CD4-positive, alpha-beta T cell (primary cell): ENCODE measurements at regions not wholly inside any gene's neighbourhood (a gene's known extent, or its start where the extent isn't known, plus 50 kb on each side); places are given as distances from the start of the nearest gene placed in this dataset.

ENCODE experiments used
- ATAC-seq: fragments of 200-7000 bp; cut with Tn5 transposase; one replicate; pipeline ENCODE4 v1.10.0; 2022; ENCODE audit warnings: mild to moderate bottlenecking; ENCODE audit not compliant: poor library complexity
- CTCF ChIA-PET: fragments of 350-600 bp; sonication (Branson Sonifier 250); formaldehyde crosslinking; loops from one replicate; lab custom pipeline; 2021; ENCODE audit warnings: antibody characterized with exemption, inconsistent platforms; lab: Charles Lee
- POLR2A ChIA-PET: fragments of 350-600 bp; sonication (Branson Sonifier 250); formaldehyde crosslinking; loops from one replicate; lab custom pipeline; 2021; ENCODE audit warnings: antibody characterized with exemption, inconsistent platforms; lab: Charles Lee
- DNase-seq, 14 experiments: peaks; one replicate each; pipeline ENCODE4 v3.0.0-alpha.2; 2013 to 2020; ENCODE audit warnings: mixed read lengths in 2 of 14
- H3K27ac ChIP-seq, 2 donors: one replicate each; pipeline versions ENCODE4 v1.5.1 to v1.7.0; 2013; ENCODE audit warnings: low read length in 2 of 2, low read depth in 1 of 2, mild to moderate bottlenecking in 1 of 2
- H3K27me3 ChIP-seq, 2 experiments: 1 replicate in 1 of 2; 2 replicates in 1 of 2; pipeline versions ENCODE4 v1.6.1 to v1.7.0; 2013; ENCODE audit warnings: low read length in 2 of 2, control low read depth in 1 of 2, mild to moderate bottlenecking in 1 of 2, moderate library complexity in 1 of 2; ENCODE audit not compliant: insufficient read depth in 2 of 2, control insufficient read depth in 1 of 2
- H3K36me3 ChIP-seq: one replicate; pipeline ENCODE4 v1.6.1; 2013; ENCODE audit warnings: low read length, control low read depth; ENCODE audit not compliant: insufficient read depth
- H3K4me1 ChIP-seq: one replicate; pipeline ENCODE4 v1.6.1; 2013; ENCODE audit warnings: low read length, control low read depth; ENCODE audit not compliant: insufficient read depth
- H3K4me3 ChIP-seq: one replicate; pipeline ENCODE4 v1.5.1; 2013; ENCODE audit warnings: mild to moderate bottlenecking, low read length, moderate library complexity
- H3K9me3 ChIP-seq, 2 experiments: 1 replicate in 1 of 2; 2 replicates in 1 of 2; pipeline versions ENCODE4 v1.6.1 to v1.7.0; 2013; ENCODE audit warnings: low read length in 2 of 2, mild to moderate bottlenecking in 2 of 2, control low read depth in 1 of 2, moderate library complexity in 1 of 2; ENCODE audit not compliant: control insufficient read depth in 1 of 2, insufficient read depth in 1 of 2
- H3K27ac Mint-ChIP-seq: one replicate; pipeline ENCODE4 v1.8.0; 2020; ENCODE audit warnings: mixed read lengths
- H3K27me3 Mint-ChIP-seq: one replicate; pipeline ENCODE4 v1.8.0; 2021; ENCODE audit warnings: mixed read lengths
- H3K36me3 Mint-ChIP-seq: one replicate; pipeline ENCODE4 v1.8.0; 2021; ENCODE audit warnings: low read depth, mixed read lengths
- H3K4me1 Mint-ChIP-seq: one replicate; pipeline ENCODE4 v1.8.0; 2021; ENCODE audit warnings: low read depth, mixed read lengths
- H3K4me3 Mint-ChIP-seq: one replicate; pipeline ENCODE4 v1.8.0; 2020; ENCODE audit warnings: mild to moderate bottlenecking, mixed read lengths
- H3K9me3 Mint-ChIP-seq: one replicate; pipeline ENCODE4 v1.8.0; 2020; ENCODE audit warnings: mixed read lengths
- CTCF ChIP-seq: fragments of 200-600 bp; IDR thresholded peaks from one replicate; pipeline ENCODE4 v1.8.0; 2022; ENCODE audit warnings: antibody characterized with exemption, mild to moderate bottlenecking
- intact Hi-C, 2 experiments: fragments of 100-400 bp; cut with DNase I in 1 of 2; cut with micrococcal nuclease in 1 of 2; formaldehyde crosslinking; loops; one replicate each; pipeline versions ENCODE4 v1.15.1 to v1.9.0; 2023 to 2025; cut with DNase I, micrococcal nuclease

GRCh38 chr21:24055696-24056095, 1551.6 kb downstream of the MRPL39 start:
- no peaks in the 10 kb centered on the region for H3K4me1 Mint-ChIP-seq
- no peaks in the 10 kb centered on the region for H3K27me3 Mint-ChIP-seq
- Histone ChIP-seq H3K36me3 (no peaks in the 10 kb centered on the region), H3K27me3 (no peaks in the 10 kb centered on the region), H3K27ac (no peak overlapping the region), H3K4me3 (no peak overlapping the region), H3K4me1 (no peaks in the 10 kb centered on the region), H3K9me3 (peaks cover 0 to 4% of the 10 kb centered on the region in 2 experiments)
- POLR2A ChIA-PET, result no interaction called here
- intact Hi-C loops, result no loop called here
- CTCF ChIA-PET, result no interaction called here
- DNase-seq, result no peak
- H3K9me3 Mint-ChIP-seq, result no peaks in the 10 kb centered on the region
- H3K27ac Mint-ChIP-seq, result no peak overlapping the region
- H3K4me3 Mint-ChIP-seq, result no peak overlapping the region
- no peak for TF ChIP-seq CTCF
- no peaks in the 10 kb centered on the region for H3K36me3 Mint-ChIP-seq
- ATAC-seq, result no peak

GRCh38 chr21:24050231-24050630, 1557.0 kb downstream of the MRPL39 start:
- H3K9me3 Mint-ChIP-seq, result no peaks in the 10 kb centered on the region
- TF ChIP-seq CTCF, result no peak
- H3K4me3 ChIP-seq, result no peak overlapping the region
- no peak overlapping the region for H3K27ac Mint-ChIP-seq
- H3K27me3 ChIP-seq, result no peaks in the 10 kb centered on the region
- peaks cover 4% of the 10 kb centered on the region for H3K4me1 ChIP-seq
- DNase-seq, result no peak
- no peaks in the 10 kb centered on the region for H3K9me3 ChIP-seq
- H3K36me3 Mint-ChIP-seq, result no peaks in the 10 kb centered on the region
- POLR2A ChIA-PET, result no interaction called here
- intact Hi-C loops, result no loop called here
- no peak overlapping the region for H3K4me3 Mint-ChIP-seq
- peaks cover 19% of the 10 kb centered on the region for H3K4me1 Mint-ChIP-seq
- ATAC-seq, result no peak
- H3K36me3 ChIP-seq, result no peaks in the 10 kb centered on the region
- CTCF ChIA-PET, result no interaction called here
- H3K27ac ChIP-seq, result no peak overlapping the region
- H3K27me3 Mint-ChIP-seq, result no peaks in the 10 kb centered on the region

GRCh38 chr21:24046829-24047443, 1560.3 kb downstream of the MRPL39 start:
- Mint-ChIP-seq H3K27me3 (no peaks in the 10 kb centered on the region), H3K9me3 (no peaks in the 10 kb centered on the region), H3K36me3 (no peaks in the 10 kb centered on the region), H3K4me1 (peaks cover 19% of the 10 kb centered on the region), H3K4me3 (no peak overlapping the region), H3K27ac (no peak overlapping the region)
- H3K27ac ChIP-seq, result no peak overlapping the region
- no peak for ATAC-seq
- H3K9me3 ChIP-seq, result no peaks in the 10 kb centered on the region
- H3K4me1 ChIP-seq, result peaks cover 4% of the 10 kb centered on the region
- no peaks in the 10 kb centered on the region for H3K27me3 ChIP-seq
- ChIA-PET CTCF (interaction anchor here (0.6 kb wide), 1 partner anchor 1686 kb away, joined by 3 read pairs; no protein-coding TSS in a partner anchor), POLR2A (no interaction called here)
- no peak for TF ChIP-seq CTCF
- H3K36me3 ChIP-seq, result no peaks in the 10 kb centered on the region
- no peak overlapping the region for H3K4me3 ChIP-seq
- intact Hi-C loops, result no loop called here
- peak in 1 of 14 experiments; percentile 1 for DNase-seq
